HEK293T (cell line): ENCODE measurements at regions not wholly inside any gene's neighbourhood (a gene's known extent, or its start where the extent isn't known, plus 50 kb on each side); places are given as distances from the start of the nearest gene placed in this dataset.

ENCODE experiments used
- ARNT ChIP-seq: fragments of 450-650 bp; IDR thresholded peaks from 2 replicates; pipeline ENCODE4 v1.6.1; 2017; ENCODE audit warnings: mild to moderate bottlenecking
- ELF4 ChIP-seq: fragments of 450-650 bp; IDR thresholded peaks from 2 replicates; pipeline ENCODE4 v1.6.1; 2017; ENCODE audit warnings: antibody characterized with exemption
- FOXA1 ChIP-seq: fragments of 450-650 bp; IDR thresholded peaks from 2 replicates; pipeline ENCODE4 v1.6.1; 2016; ENCODE audit warnings: mild to moderate bottlenecking
- FOXK2 ChIP-seq: fragments of 450-650 bp; IDR thresholded peaks from 2 replicates; pipeline ENCODE4 v1.6.1; 2016; ENCODE audit warnings: mild to moderate bottlenecking
- FOXM1 ChIP-seq: fragments of 450-650 bp; IDR thresholded peaks from 2 replicates; pipeline ENCODE4 v1.6.1; 2017; ENCODE audit warnings: mild to moderate bottlenecking, borderline replicate concordance
- HDGF ChIP-seq: fragments of 450-650 bp; IDR thresholded peaks from 2 replicates; pipeline ENCODE4 v1.6.1; 2017; ENCODE audit warnings: antibody characterized with exemption, borderline replicate concordance
- NFRKB ChIP-seq: fragments of 450-650 bp; IDR thresholded peaks from 2 replicates; pipeline ENCODE4 v1.6.1; 2016; ENCODE audit warnings: mild to moderate bottlenecking, moderate library complexity
- SP1 ChIP-seq: fragments of 450-650 bp; IDR thresholded peaks from 2 replicates; pipeline ENCODE4 v1.6.1; 2017
- SUZ12 ChIP-seq: fragments of 450-650 bp; IDR thresholded peaks from 2 replicates; pipeline ENCODE4 v1.6.1; 2016; ENCODE audit warnings: mild to moderate bottlenecking
- TARDBP ChIP-seq: fragments of 450-650 bp; IDR thresholded peaks from 2 replicates; pipeline ENCODE4 v1.6.1; 2016
- ZNF384 ChIP-seq: fragments of 450-650 bp; IDR thresholded peaks from 2 replicates; pipeline ENCODE4 v1.6.1; 2016

DNA sequence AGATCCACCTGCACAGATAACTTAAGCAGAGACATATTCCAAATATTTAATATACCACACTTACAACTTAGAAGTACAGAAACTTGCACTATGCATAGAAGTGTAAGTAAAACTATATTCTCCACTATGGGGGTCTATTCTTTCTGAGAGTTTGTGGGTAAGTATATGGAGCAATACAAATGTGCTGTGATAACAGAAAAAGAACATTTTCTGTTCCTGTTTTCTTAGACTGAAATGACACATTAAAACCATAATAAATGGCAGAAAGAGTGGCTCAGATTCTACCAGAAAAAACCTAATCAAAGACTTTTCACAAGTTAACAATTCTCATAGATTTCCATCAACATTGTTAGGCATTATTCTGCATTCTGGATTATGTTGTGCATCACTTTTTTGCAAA, 96.6 kb upstream of the WNT7A start:
- TF ChIP-seq FOXM1 (no peak), HDGF (no peak), ARNT (no peak), FOXA1 (no peak), FOXK2 (no peak), SUZ12 (no peak), SP1 (no peak), ELF4 (no peak), NFRKB (no peak), ZNF384 (no peak), TARDBP (no peak)
